ENCODE measurements at regions not wholly inside any gene's neighbourhood (a gene's known extent, or its start where the extent isn't known, plus 50 kb on each side); places are given as distances from the start of the nearest gene placed in this dataset.

GRCh38 chr10:89975771-89976170 is 274.4 kb downstream of the KIF20B start:
- no peak for TF ChIP-seq POLR2AphosphoS5 (IDR thresholded peaks at IDR 0.05)
- TF ChIP-seq, protein P1, sequence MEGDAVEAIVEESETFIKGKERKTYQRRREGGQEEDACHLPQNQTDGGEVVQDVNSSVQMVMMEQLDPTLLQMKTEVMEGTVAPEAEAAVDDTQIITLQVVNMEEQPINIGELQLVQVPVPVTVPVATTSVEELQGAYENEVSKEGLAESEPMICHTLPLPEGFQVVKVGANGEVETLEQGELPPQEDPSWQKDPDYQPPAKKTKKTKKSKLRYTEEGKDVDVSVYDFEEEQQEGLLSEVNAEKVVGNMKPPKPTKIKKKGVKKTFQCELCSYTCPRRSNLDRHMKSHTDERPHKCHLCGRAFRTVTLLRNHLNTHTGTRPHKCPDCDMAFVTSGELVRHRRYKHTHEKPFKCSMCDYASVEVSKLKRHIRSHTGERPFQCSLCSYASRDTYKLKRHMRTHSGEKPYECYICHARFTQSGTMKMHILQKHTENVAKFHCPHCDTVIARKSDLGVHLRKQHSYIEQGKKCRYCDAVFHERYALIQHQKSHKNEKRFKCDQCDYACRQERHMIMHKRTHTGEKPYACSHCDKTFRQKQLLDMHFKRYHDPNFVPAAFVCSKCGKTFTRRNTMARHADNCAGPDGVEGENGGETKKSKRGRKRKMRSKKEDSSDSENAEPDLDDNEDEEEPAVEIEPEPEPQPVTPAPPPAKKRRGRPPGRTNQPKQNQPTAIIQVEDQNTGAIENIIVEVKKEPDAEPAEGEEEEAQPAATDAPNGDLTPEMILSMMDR (IDR thresholded peaks at IDR 0.05) = no peak
- no peak for TF ChIP-seq POLR2A (IDR thresholded peaks at IDR 0.05)
- TF ChIP-seq EP300 (IDR thresholded peaks at IDR 0.05) = no peak
